ENCODE measurements at regions not wholly inside any gene's neighbourhood (a gene's known extent, or its start where the extent isn't known, plus 50 kb on each side); places are given as distances from the start of the nearest gene placed in this dataset.

DNA sequence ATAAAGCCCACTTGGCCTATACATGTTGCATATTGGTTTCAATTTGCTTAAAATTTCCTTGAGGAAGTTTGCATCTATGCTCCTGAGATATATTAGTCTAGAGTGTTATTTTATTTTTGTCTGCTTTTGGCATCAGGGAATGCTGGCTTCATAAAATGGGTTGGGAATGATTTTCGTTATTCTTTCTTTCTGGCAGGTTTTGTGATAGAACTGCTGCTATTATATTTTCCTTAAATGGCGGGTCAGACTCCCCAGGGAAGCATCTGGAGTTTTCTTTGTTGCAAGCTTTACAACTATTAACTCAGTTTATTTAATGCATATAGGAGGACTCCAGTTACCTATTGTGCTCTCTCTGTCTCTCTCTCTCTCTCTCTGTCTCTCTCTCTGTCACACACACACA, 82.0 kb upstream of the WDR17 start:
- TF ChIP-seq EZH2 (IDR thresholded peaks at IDR 0.05; ENCODE audit: insufficient read depth, poor library complexity, severe bottlenecking) (no peak), EZH2phosphoT487 (IDR thresholded peaks at IDR 0.05; ENCODE audit: insufficient read depth, low read depth) (no peak)
- Histone ChIP-seq H3K4me3 (no peak overlapping the region), H3K4me2 (ENCODE audit: unreplicated experiment) (no peak overlapping the region), H2AFZ (no peak overlapping the region), H3K9me3 (ENCODE audit: low read depth) (no peaks in the 10 kb centered on the region), H3K27ac (no peak overlapping the region), H4K20me1 (ENCODE audit: insufficient read depth) (no peaks in the 10 kb centered on the region), H3K79me2 (ENCODE audit: insufficient read depth) (no peaks in the 10 kb centered on the region), H3K27me3 (replicated peaks; ENCODE audit: insufficient read depth) (no peaks in the 10 kb centered on the region), H3K4me1 (ENCODE audit: insufficient read depth) (no peaks in the 10 kb centered on the region), H3K9me2 (ENCODE audit: insufficient read depth) (no peaks in the 10 kb centered on the region), H3K36me3 (ENCODE audit: low read depth) (no peaks in the 10 kb centered on the region), H3F3A (ENCODE audit: insufficient read depth) (no peaks in the 10 kb centered on the region), H3K9ac (no peak overlapping the region)
- in situ Hi-C loops (cut with MboI): no loop called here
- DNase-seq: no peak
- 30 to 68% methylated on average over 2 of the region's 2 CpGs for WGBS, 2 experiments (ENCODE audit: low coverage in 1 of 2, low lambda C conversion rate in 2 of 2, missing lambda C conversion rate in 2 of 2)

DNA sequence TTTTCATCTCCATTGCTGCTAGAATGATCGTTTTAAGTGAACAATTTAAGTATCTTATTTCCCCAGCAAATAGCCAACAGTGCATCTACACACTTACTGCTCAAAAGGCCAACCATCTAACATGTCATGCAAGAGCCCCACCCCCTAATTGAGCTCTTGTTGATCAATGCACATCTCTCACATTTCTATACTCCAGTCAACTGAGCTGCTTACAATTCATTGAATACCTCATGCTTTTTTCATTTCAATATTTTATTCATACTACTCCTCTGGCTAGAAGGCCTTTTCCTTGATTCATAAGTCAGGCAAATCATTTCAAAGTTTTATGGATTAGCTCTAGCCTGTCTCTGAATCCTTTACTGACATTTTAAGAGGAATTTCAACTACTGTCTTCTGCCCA, 79.0 kb upstream of the WDR17 start:
- Histone ChIP-seq H3K79me2 (ENCODE audit: insufficient read depth) (no peaks in the 10 kb centered on the region), H4K20me1 (ENCODE audit: insufficient read depth) (no peaks in the 10 kb centered on the region), H2AFZ (no peak overlapping the region), H3K27me3 (replicated peaks; ENCODE audit: insufficient read depth) (no peaks in the 10 kb centered on the region), H3K9me2 (ENCODE audit: insufficient read depth) (no peaks in the 10 kb centered on the region), H3K9me3 (ENCODE audit: low read depth) (no peaks in the 10 kb centered on the region), H3K27ac (no peak overlapping the region), H3K4me2 (ENCODE audit: unreplicated experiment) (no peak overlapping the region), H3K36me3 (ENCODE audit: low read depth) (no peaks in the 10 kb centered on the region), H3K9ac (no peak overlapping the region), H3F3A (ENCODE audit: insufficient read depth) (no peaks in the 10 kb centered on the region), H3K4me3 (no peak overlapping the region), H3K4me1 (ENCODE audit: insufficient read depth) (no peaks in the 10 kb centered on the region)
- TF ChIP-seq EZH2 (IDR thresholded peaks at IDR 0.05; ENCODE audit: insufficient read depth, poor library complexity, severe bottlenecking) (no peak), EZH2phosphoT487 (IDR thresholded peaks at IDR 0.05; ENCODE audit: insufficient read depth, low read depth) (no peak)
- no peak for DNase-seq
- whole genome bisulfite sequencing, 2 experiments (ENCODE audit: low coverage in 1 of 2, low lambda C conversion rate in 2 of 2, missing lambda C conversion rate in 2 of 2): 0 to 3% methylated on average over 1 of the region's 1 CpG
- in situ Hi-C loops (cut with MboI): no loop called here

DNA sequence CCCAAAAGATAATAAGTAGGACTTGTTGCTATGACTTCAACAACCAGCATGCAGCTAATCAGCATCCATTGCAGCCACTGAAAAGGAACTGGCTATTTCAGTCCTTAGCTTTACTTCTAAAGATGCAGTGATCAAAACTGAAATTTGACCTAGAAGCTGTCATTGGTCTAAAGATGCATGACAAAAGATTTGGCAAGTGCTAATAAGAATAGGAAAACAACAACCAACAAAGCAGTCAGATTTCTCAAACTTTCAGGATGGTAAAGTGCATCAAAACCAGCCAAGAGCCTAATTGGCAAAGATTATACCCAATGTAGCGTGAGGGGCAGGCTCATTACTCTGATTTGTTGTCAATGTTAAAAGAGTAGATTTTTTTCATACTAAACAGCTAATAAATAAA, 77.1 kb upstream of the WDR17 start:
- no peaks in the 10 kb centered on the region for H3K27me3 ChIP-seq (replicated peaks; ENCODE audit: insufficient read depth)
- H3K4me1 ChIP-seq (ENCODE audit: insufficient read depth): no peaks in the 10 kb centered on the region
- H3K4me3 ChIP-seq: no peak overlapping the region
- WGBS, 2 experiments (ENCODE audit: low coverage in 1 of 2, low lambda C conversion rate in 2 of 2, missing lambda C conversion rate in 2 of 2): 24 to 32% methylated on average over 1 of the region's 1 CpG
- H3K79me2 ChIP-seq (ENCODE audit: insufficient read depth): no peaks in the 10 kb centered on the region
- no peak overlapping the region for H3K4me2 ChIP-seq (ENCODE audit: unreplicated experiment)
- in situ Hi-C loops (cut with MboI): no loop called here
- no peaks in the 10 kb centered on the region for H3F3A ChIP-seq (ENCODE audit: insufficient read depth)
- no peaks in the 10 kb centered on the region for H3K9me2 ChIP-seq (ENCODE audit: insufficient read depth)
- H3K36me3 ChIP-seq (ENCODE audit: low read depth): no peaks in the 10 kb centered on the region
- no peak overlapping the region for H2AFZ ChIP-seq
- H3K9ac ChIP-seq: no peak overlapping the region
- no peaks in the 10 kb centered on the region for H4K20me1 ChIP-seq (ENCODE audit: insufficient read depth)
- H3K9me3 ChIP-seq (ENCODE audit: low read depth): no peaks in the 10 kb centered on the region
- no peak for TF ChIP-seq EZH2 (IDR thresholded peaks at IDR 0.05; ENCODE audit: insufficient read depth, poor library complexity, severe bottlenecking)
- TF ChIP-seq EZH2phosphoT487 (IDR thresholded peaks at IDR 0.05; ENCODE audit: insufficient read depth, low read depth): no peak
- DNase-seq: no peak
- no peak overlapping the region for H3K27ac ChIP-seq

DNA sequence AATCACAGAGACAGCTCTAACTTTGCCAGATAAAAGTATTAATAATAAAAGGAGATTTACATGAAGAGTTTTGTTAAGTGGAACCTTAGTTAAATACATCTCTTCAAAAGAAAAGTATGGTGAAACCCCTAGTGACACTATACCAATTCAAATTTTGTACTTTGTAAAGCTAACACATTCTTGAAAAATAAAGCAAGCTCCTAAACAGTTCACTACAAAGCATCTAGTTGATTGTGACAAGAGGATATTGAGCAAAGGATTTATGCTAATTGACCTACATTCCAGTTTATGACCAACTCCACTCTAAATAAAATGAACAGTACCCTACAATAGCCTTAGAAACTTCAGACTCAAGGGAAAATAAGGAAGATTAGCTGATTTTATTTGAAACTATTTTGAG, 69.4 kb upstream of the WDR17 start:
- Histone ChIP-seq H3K4me3 (no peak overlapping the region), H4K20me1 (ENCODE audit: insufficient read depth) (no peaks in the 10 kb centered on the region), H3K9ac (no peak overlapping the region), H3K79me2 (ENCODE audit: insufficient read depth) (no peaks in the 10 kb centered on the region), H3K4me2 (ENCODE audit: unreplicated experiment) (no peak overlapping the region), H3K9me3 (ENCODE audit: low read depth) (no peaks in the 10 kb centered on the region), H3K27me3 (replicated peaks; ENCODE audit: insufficient read depth) (peaks cover 13% of the 10 kb centered on the region), H2AFZ (no peak overlapping the region), H3K27ac (no peak overlapping the region), H3K9me2 (ENCODE audit: insufficient read depth) (no peaks in the 10 kb centered on the region), H3K4me1 (ENCODE audit: insufficient read depth) (no peaks in the 10 kb centered on the region), H3K36me3 (ENCODE audit: low read depth) (no peaks in the 10 kb centered on the region), H3F3A (ENCODE audit: insufficient read depth) (no peaks in the 10 kb centered on the region)
- TF ChIP-seq EZH2 (IDR thresholded peaks at IDR 0.05; ENCODE audit: insufficient read depth, poor library complexity, severe bottlenecking): no peak
- TF ChIP-seq EZH2phosphoT487 (IDR thresholded peaks at IDR 0.05; ENCODE audit: insufficient read depth, low read depth): no peak
- DNase-seq: no peak
- in situ Hi-C loops (cut with MboI): no loop called here

DNA sequence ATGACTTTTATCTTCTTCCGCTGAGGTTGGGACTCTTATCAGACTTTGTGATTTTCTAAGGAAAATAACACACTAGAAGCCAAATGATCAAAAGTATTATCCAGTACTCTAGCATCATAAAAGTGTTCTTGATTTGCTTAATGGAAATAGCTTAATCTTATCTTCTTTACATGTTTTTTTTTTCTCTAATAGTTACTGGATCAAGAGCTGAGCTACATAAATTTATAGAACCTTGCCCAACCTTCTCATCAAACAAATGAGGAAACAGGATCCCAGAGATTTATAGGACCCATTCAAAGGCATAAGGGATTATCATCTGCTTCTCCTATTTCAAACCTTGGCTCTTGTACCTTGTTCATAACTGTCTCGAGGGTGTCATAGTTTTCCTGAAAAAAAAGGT, 68.3 kb upstream of the WDR17 start:
- no peak overlapping the region for H3K27ac ChIP-seq
- no peak overlapping the region for H3K4me2 ChIP-seq (ENCODE audit: unreplicated experiment)
- WGBS, 2 experiments (ENCODE audit: low coverage in 1 of 2, low lambda C conversion rate in 2 of 2, missing lambda C conversion rate in 2 of 2): 28 to 43% methylated on average over 2 of the region's 2 CpGs
- DNase-seq: no peak
- TF ChIP-seq EZH2 (IDR thresholded peaks at IDR 0.05; ENCODE audit: insufficient read depth, poor library complexity, severe bottlenecking): no peak
- no peak for TF ChIP-seq EZH2phosphoT487 (IDR thresholded peaks at IDR 0.05; ENCODE audit: insufficient read depth, low read depth)
- no peaks in the 10 kb centered on the region for H3K79me2 ChIP-seq (ENCODE audit: insufficient read depth)
- no peaks in the 10 kb centered on the region for H3F3A ChIP-seq (ENCODE audit: insufficient read depth)
- no peaks in the 10 kb centered on the region for H4K20me1 ChIP-seq (ENCODE audit: insufficient read depth)
- H2AFZ ChIP-seq: no peak overlapping the region
- H3K4me1 ChIP-seq (ENCODE audit: insufficient read depth): 0 out of 2 replicates have a peak, but pooled peaks cover under 1% of the 10 kb centered on the region
- no peaks in the 10 kb centered on the region for H3K36me3 ChIP-seq (ENCODE audit: low read depth)
- H3K4me3 ChIP-seq: no peak overlapping the region
- H3K9me2 ChIP-seq (ENCODE audit: insufficient read depth): no peaks in the 10 kb centered on the region
- peaks cover 20% of the 10 kb centered on the region for H3K27me3 ChIP-seq (replicated peaks; ENCODE audit: insufficient read depth)
- no peaks in the 10 kb centered on the region for H3K9me3 ChIP-seq (ENCODE audit: low read depth)
- no peak overlapping the region for H3K9ac ChIP-seq
- in situ Hi-C loops (cut with MboI): no loop called here

Data from GM23248 (cell line).